ENCODE measurements at regions not wholly inside any gene's neighbourhood (a gene's known extent, or its start where the extent isn't known, plus 50 kb on each side); places are given as distances from the start of the nearest gene placed in this dataset.

DNA sequence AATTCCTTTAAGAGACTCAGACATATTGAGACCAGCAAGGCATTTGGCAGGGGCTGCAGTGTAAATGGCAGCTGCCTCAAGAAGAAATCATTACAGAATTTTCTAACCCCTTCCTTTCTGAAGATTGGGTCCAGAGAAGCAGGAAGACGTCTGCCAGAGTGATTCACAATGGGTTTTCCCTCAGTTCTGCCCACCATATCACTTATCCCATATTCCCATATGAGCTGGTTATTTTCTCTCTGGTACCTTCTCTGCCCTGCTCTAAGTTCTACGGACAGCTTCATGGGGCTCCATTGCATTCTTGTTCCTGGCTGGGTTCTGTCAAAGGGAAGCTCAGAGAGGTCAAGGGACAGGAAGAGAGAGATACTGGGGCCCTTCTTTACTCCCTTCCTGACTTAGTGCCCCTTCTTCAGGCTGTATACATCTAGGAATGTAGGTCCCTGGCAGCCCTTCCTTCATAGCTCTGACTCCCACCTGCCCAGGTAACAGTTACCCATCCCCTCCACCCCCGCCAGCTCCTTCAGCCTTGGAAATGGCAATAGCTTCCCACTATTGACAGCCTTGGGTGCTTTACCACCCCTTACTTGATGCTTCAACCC, 420.6 kb upstream of the DAB1 start:
- DNase-seq, result no peak

GRCh38 chr1:57843760-57844159, 419.9 kb upstream of the DAB1 start:
- no peak for DNase-seq

GRCh38 chr1:57839526-57839925, 415.7 kb upstream of the DAB1 start:
- DNase-seq, result no peak

- DNase-seq, result no peak
These were observed 415.2 kb upstream of the DAB1 start for GRCh38 chr1:57839067-57839466.

- no peak for DNase-seq
These were observed 411.8 kb upstream of the DAB1 start for GRCh38 chr1:57835620-57836019.

DNA sequence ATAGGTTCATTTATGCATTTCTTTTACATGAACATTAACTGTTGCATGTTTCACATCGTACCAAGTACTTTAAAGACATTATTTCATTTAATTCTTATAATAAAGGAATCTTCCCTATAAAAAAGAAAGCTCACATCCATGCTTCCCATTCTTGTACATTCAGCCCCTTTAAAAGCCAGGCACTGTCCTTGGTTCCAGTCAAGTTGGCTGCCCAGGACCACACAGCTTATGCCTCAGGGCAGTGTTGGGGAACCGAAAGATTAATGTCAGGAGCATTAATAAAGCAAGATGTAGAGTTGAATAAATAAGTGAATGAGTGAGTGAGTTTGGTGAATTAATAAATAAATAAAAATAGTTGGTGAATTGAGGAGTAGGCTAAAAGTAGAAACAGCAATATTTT, 409.4 kb upstream of the DAB1 start:
- DNase-seq, result no peak

GRCh38 chr1:57832612-57833011, 408.8 kb upstream of the DAB1 start:
- no peak for DNase-seq

DNA sequence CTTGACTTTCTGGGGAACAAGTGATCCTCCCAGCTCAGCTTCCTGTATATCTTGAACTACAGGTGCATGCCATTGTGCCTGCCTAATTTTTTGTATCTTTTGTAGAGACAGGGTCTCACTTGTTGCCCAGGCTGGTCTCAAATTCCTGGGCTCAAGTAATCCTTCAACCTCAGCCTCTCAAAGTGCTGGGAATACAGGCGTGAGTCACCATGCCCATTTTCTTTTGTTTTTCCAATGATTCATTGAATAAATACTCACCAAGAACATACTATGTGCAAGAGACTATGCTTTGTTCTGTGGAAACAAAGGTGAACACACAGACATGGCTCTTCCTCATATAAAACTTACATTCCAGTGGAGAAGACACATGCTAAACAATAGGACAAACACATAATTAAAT, 407.8 kb upstream of the DAB1 start:
- no peak for DNase-seq

DNA sequence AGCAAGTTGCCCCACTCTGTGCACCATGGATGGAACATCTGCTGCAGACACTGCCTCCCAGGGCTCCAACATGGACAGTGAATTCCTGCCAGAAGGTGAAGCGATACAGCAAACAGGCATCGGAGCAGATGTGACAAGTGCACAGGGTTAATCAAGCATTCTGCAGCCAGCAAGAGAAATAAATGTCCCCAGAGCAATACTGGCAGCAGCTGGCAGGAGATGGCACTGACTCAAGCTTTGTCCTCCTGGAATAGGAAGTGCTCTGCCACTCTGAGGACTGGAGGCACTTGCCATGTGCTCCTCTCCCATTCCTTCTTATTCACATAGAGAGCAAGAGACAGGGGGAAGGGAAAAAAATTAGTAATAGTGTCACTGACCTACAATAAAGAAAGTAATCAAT, 402.7 kb upstream of the DAB1 start:
- DNase-seq, result no peak

GRCh38 chr1:57824535-57824934, 400.7 kb upstream of the DAB1 start:
- no peak for DNase-seq

DNA sequence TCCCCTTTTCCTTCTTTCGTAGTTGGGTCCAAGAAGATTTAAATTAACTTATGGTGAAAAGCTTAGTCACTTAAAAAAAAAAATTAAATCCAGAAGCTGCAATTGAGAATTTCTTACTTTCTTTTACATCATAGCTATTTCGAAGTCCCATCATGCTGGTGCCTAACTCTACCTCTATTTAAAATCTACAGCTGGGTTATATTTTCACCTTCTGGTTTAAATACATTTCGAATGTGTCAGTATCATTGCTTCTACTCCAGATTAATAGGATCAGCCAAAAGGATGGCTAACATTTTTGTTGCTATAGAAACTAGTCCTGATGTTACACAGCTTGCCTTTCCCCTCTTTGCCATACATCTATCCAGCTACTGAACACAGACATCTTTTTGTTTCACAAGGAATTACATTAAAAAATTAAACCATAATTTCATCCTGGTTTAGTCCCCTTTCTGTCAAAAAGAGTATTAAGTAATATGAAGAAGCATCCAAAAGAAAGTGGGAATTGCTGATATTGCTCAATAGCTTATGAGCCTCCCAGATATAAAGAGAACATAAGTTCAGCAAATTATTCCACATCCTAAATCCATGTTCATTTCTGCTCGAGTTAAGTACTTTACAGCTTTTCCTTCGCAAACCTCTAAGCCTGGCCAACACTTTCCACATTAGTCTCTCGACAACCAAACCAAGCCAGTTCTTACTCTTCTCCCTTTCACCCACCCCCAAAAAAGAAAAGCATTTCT, 396.7 kb upstream of the DAB1 start:
- DNase-seq, result no peak

DNA sequence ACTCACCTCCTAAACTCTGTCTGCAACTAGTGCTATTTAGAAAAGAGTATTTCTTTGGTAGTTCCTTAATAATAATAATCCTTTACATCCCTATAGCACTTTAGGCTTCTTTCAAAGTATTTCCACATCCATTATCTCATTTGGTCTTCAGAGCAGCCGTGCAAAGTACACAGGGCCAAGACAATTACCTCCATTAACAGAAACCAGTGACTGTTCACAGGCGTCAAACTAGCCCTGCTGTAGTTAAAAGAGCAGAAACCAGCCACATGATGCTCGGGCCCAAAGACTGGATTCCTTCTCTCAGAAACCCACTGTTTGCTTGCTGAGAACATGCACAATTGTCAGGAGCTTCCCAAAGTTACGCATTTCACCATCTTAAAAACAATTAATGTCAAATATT, 396.0 kb upstream of the DAB1 start:
- DNase-seq, result no peak

DNA sequence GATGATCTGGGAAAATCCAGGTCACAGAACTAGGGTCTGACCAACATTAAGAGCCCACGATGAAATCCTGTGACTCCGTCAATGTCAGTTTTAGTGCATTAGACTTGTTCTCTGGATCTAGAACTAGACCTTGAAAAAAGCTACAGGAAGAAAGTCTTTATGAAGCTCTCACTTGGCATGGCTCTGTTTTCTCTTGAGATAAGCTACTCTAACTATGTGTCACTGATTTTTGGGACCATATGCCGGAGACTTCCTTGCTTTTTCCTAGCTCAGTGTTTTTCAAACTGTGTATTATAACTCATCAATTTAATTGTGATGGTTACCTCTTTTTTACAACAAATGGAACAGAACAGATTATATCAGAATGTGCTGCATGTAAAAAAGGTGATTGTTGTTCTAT, 379.7 kb upstream of the DAB1 start:
- DNase-seq, result no peak

- no peak for DNase-seq
These were observed 376.5 kb upstream of the DAB1 start for GRCh38 chr1:57800376-57800775.

- DNase-seq, result no peak
These were observed 375.7 kb upstream of the DAB1 start for GRCh38 chr1:57799490-57800115.

DNA sequence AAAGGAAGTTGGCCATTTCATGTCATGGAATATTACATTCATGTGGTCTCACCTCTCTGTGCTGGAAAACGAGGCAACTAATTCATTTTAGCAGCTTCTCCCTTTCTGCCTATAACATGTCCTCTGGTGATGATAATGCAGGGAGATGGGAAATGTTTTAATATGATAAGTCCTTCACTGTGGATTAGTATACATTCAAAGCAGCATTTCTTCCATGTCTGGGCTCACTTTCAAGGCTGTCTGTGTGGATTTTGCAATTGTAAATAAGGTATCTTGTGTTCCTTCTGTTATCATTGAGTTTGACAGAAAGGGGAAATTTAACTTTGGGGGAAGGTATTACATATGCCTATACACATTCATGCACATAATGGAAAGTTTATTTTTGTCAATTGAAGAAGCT, 374.7 kb upstream of the DAB1 start:
- DNase-seq, result no peak

- no peak for DNase-seq
These were observed 373.2 kb upstream of the DAB1 start for GRCh38 chr1:57797084-57797483.

- DNase-seq, result no peak
These were observed 372.8 kb upstream of the DAB1 start for GRCh38 chr1:57796616-57797015.

- no peak for DNase-seq
These were observed 372.0 kb upstream of the DAB1 start for GRCh38 chr1:57795886-57796285.

DNA sequence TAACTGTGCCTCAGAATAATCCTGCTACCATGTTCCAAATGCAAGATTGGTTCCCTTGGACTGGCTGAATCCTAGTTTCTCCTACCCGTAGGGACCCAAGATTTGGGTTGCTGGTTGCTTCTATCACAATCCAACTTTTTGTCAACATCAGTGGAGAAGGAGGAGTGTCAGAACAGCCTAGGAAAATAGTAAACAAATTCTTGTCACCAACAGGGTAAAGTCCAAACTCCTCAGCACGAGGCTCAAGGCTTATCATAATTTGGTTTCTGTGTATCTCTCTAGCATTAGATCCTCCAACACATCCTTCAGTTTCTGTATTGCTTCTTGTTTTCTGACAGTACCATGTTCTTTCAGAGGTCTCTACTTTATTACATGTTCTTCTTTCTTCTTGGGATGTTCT, 370.2 kb upstream of the DAB1 start:
- no peak for DNase-seq

GRCh38 chr1:57791497-57791896, 367.6 kb upstream of the DAB1 start:
- DNase-seq, result no peak

GRCh38 chr1:57789936-57790335, 366.1 kb upstream of the DAB1 start:
- peak; percentile 3 for DNase-seq

GRCh38 chr1:57788313-57788712, 364.5 kb upstream of the DAB1 start:
- DNase-seq, result no peak

DNA sequence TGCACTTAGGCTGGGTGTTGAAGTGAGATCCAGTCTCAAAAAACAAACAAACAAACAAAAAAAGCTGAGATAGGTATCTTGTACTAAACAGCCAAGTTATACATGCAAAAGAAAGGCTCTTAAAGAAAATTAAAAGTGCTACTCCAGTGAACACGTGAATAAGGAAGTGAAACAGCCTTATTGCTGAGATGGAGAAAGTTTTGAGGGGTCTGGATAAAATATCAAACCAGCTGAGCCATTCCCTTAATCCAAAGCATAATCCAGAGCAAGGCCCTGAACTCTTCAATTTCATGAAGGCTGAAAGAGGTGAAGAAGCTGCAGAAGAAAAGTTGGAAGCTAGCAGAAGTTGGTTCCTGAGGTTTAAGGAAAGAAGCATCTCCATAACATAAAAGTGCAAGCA, 360.5 kb upstream of the DAB1 start:
- no peak for DNase-seq

GRCh38 chr1:57782357-57782756, 358.5 kb upstream of the DAB1 start:
- DNase-seq, result no peak

Measured in hematopoietic multipotent progenitor cell treated with erythropoietin and hydrocortisone succinate and interleukin-3 and kit ligand, for 8 days (in vitro differentiated cells).